ENCODE measurements at regions not wholly inside any gene's neighbourhood (a gene's known extent, or its start where the extent isn't known, plus 50 kb on each side); places are given as distances from the start of the nearest gene placed in this dataset.
"Not testable (repeated sequence)": the region's sequence is repeated elsewhere in the genome, so short reads cannot be mapped to it uniquely, and the experiment has no call there.

DNA sequence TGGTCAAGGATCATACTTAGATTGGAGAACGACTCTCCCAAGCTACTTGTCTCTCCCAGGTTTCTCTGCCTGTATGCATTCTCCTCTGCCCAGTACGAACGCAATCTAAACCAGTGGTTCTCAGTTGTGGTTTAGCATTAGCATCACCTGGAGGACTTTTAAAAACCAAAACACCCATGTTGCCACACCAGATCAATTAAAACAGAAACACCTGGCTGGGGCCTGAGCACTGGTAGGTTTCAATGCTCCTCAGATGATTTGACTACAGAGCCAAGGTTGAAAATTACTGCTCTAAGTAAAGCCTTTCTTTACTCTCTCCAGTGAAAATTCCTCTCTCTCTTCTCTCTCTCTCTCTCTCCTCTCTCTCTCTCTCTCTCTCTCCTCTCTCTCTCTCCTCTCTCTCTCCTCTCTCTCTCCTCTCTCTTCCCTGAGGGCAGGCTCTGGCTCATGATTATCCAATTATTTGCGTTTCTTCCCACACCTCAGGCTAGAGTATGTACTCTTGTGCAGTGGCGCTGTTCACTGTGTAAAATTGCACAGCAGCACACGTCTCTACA is 153.7 kb upstream of the FGF13 start:
- Mint-ChIP-seq H3K36me3 (ENCODE audit: low read depth) (no peaks in the 10 kb centered on the region), H3K9me3 (no peaks in the 10 kb centered on the region), H3K4me1 (ENCODE audit: low read depth) (no peaks in the 10 kb centered on the region), H3K4me3 (no peak overlapping the region), H3K27ac (no peak overlapping the region), H3K27me3 (peaks cover 26% of the 10 kb centered on the region)
- DNase-seq, result no peak

DNA sequence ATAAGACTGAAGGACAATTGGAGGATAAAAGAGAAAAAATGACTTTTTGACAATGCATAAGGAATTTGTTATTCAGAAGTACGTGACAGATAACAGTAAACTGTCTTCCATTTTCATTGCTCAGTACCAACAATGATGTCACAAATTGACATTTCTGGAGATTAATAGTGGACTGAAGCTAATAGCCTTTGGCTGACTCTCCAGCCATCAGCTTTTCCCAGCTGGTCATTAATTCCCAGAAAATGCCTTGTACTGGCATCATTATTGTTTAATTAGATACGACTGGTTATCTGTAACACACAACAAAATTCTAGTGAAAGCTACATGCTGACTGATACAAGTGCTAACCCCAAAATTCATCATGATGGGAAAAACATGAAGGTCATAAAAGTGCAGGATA is 147.9 kb upstream of the FGF13 start:
- Mint-ChIP-seq H3K9me3 (no peaks in the 10 kb centered on the region), H3K4me1 (ENCODE audit: low read depth) (peaks cover 9% of the 10 kb centered on the region), H3K4me3 (no peak overlapping the region), H3K27ac (no peak overlapping the region), H3K36me3 (ENCODE audit: low read depth) (no peaks in the 10 kb centered on the region), H3K27me3 (peaks cover 47% of the 10 kb centered on the region)
- DNase-seq, result no peak

DNA sequence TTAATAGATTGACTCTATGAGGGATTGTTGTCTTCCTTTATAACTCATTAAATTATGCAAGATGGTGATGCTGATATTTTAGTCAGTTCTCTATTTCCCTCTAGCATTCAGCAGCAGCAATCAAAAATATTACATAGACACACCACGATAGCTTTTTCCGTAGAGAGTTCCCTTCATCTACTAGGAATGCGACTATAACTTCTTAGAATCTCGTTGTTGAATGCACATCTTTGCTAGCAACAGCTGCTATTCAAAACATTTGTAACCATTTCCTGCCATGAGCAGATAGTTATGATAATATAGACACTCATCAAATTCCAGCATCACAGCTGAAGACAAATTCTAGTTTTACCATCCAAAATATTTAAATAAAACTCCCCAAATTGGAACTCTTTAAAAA is 147.4 kb upstream of the FGF13 start:
- no peak for DNase-seq
- H3K4me1 Mint-ChIP-seq (ENCODE audit: low read depth), result peaks cover 9% of the 10 kb centered on the region
- peaks cover 46% of the 10 kb centered on the region for H3K27me3 Mint-ChIP-seq
- H3K36me3 Mint-ChIP-seq (ENCODE audit: low read depth), result no peaks in the 10 kb centered on the region
- H3K9me3 Mint-ChIP-seq, result no peaks in the 10 kb centered on the region
- H3K27ac Mint-ChIP-seq, result no peak overlapping the region
- no peak overlapping the region for H3K4me3 Mint-ChIP-seq

DNA sequence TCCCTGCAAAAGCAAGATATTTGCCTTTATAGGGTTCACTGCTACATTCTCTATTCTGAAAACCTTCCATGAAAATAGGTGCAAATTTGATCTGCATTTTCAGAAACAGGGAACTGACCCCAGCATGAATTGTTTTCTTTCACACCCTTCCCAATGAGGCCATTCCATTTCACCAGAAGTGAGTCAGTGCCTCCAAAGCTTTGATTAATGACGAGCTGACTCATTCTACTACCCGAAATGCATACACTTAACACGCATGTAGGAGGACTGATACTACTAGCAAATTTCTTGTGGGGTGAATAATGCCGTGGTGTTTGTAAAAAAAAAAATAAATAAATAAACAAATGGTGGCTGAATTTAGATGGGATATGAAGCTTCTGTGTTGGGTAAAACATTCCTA is 146.9 kb upstream of the FGF13 start:
- Mint-ChIP-seq H3K4me1 (ENCODE audit: low read depth) (peaks cover 9% of the 10 kb centered on the region), H3K27me3 (peaks cover 43% of the 10 kb centered on the region), H3K27ac (no peak overlapping the region), H3K4me3 (no peak overlapping the region), H3K36me3 (ENCODE audit: low read depth) (no peaks in the 10 kb centered on the region), H3K9me3 (no peaks in the 10 kb centered on the region)
- no peak for DNase-seq

DNA sequence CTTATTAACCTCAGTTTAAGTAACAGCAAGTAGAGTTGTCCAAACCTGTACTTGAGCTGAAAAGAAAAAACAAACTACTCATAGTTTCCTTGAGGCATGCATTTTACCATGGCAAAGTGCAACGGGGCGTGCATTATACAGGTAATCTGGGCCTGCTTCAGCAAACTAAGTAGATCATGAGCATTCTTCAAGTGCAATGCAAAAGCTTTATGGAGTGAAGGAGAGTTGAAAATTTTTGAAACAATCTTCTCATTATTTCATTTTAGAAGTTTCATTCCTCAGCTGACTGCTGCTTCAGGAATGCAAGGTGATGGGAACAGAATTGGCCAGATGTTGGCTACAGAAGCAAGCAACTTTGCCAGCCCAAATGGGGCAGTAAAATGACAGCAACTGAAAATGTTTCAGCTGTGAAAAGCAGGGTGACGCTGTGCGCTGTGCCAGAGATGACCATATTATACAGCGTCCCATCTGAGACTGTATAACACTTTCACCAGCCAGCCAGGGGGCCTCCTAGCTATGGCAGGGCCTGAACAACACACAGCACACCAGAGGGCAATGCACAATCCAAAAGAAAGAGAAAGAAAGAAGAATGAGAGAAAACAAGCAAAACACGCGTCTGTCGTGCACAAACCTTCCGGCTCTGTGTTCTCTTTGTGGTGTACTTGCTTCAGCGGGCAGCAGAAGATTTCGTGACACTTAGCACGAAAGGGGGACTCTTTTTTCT is 145.5 kb upstream of the FGF13 start:
- Mint-ChIP-seq H3K9me3 (no peaks in the 10 kb centered on the region), H3K27me3 (peaks cover 41% of the 10 kb centered on the region), H3K36me3 (ENCODE audit: low read depth) (no peaks in the 10 kb centered on the region), H3K4me1 (ENCODE audit: low read depth) (peaks cover 9% of the 10 kb centered on the region), H3K27ac (no peak overlapping the region), H3K4me3 (no peak overlapping the region)
- DNase-seq, result no peak

DNA sequence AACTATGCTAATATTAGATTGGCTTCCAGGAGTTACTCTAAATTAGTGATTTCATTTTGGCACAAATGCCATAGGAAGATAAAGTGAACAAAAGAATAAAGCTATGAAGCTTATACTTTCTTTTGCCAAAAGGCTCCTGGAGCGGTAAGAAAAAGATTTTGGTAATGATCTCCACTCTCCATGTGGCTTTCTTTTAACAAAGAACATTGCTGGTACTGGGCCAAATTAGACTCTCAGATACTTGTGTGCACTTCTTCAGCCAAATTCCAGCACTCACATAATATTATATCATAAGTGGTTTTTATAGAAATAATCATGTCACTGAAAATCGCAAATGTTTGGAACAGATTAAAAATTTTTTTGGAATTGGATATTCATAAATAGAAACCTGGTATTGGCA is 142.4 kb upstream of the FGF13 start:
- Mint-ChIP-seq H3K4me1 (ENCODE audit: low read depth) (peaks cover 9% of the 10 kb centered on the region), H3K36me3 (ENCODE audit: low read depth) (no peaks in the 10 kb centered on the region), H3K27ac (no peak overlapping the region), H3K27me3 (peaks cover 44% of the 10 kb centered on the region), H3K9me3 (no peaks in the 10 kb centered on the region), H3K4me3 (no peak overlapping the region)
- DNase-seq, result no peak

DNA sequence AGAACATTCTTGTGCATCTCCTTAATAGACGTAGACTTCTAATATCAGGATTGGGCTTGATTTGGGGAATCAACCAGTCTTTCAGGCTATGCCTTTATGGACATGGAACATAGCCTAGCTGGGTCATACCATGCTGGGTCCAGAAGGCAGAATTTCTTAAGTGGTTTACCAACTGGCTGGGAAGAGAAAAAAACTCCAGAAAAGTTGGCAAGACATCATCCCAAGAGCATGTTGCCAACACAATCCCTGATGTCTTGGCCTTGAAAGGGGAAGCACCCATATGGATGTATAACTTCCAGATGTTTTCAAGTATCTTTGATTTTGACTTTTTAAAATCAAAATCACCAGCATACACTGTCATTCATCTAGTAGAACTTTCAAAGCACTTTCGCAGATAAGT is 138.0 kb upstream of the FGF13 start:
- H3K27me3 Mint-ChIP-seq, result peaks cover 37% of the 10 kb centered on the region
- DNase-seq, result no peak
- H3K9me3 Mint-ChIP-seq, result no peaks in the 10 kb centered on the region
- H3K27ac Mint-ChIP-seq, result no peak overlapping the region
- no peak overlapping the region for H3K4me3 Mint-ChIP-seq
- H3K36me3 Mint-ChIP-seq (ENCODE audit: low read depth), result no peaks in the 10 kb centered on the region
- no peaks in the 10 kb centered on the region for H3K4me1 Mint-ChIP-seq (ENCODE audit: low read depth)

DNA sequence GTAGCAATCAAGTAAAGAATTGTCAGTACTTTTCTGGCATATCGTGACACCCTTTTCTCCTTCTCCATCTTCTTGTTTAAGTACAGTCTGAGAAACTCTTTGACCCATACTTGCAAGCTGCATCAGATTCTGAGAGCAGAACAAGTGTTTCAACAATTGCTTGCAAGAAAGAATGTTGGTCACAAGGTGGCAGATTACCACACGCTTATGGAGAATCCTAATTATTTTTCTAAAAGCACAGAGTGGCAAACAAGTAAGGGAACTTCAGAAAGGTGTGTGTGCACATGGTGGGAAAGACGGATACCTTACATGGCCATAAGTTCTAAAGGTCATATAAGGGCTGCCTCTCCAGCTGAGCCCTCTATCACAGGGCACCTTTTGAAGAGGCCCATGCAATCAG is 136.4 kb upstream of the FGF13 start:
- no peak for DNase-seq
- H3K27me3 Mint-ChIP-seq, result peaks cover 45% of the 10 kb centered on the region
- no peak overlapping the region for H3K27ac Mint-ChIP-seq
- no peak overlapping the region for H3K4me3 Mint-ChIP-seq
- H3K36me3 Mint-ChIP-seq (ENCODE audit: low read depth), result no peaks in the 10 kb centered on the region
- H3K9me3 Mint-ChIP-seq, result no peaks in the 10 kb centered on the region
- no peaks in the 10 kb centered on the region for H3K4me1 Mint-ChIP-seq (ENCODE audit: low read depth)

DNA sequence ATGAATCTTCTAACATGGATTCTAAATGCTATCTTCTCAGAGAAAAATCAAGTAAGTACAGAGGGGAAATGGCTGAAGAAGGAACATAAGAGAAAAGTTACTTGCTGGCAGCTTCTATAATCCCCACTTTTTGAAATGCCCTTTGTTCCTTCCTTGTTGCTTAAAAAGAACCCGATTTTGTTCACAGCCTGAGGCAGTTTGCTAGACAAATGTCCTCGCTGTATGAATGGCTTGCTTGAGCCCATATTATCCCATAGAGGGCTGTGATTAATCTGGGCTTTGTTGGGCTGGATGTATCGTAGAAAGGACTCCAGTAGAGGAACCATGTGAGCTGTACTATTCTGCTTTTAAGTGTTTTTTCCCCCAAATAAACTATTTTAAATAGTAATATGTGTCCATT is 134.3 kb upstream of the FGF13 start:
- DNase-seq, result no peak

DNA sequence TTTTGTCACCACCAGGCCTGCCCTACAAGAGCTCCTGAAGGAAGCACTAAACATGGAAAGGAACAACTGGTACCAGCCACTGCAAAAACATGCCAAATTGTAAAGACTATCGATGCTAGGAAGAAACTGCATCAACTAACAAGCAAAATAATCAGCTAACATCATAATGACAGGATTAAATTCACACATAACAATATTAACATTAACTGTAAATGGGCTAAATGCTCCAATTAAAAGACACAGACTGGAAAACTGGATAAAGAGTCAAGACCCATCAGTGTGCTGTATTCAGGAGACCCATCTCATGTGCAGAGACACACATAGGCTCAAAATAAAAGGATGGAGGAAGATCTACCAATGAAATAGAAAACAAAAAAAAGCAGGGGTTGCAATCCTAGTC is 95.9 kb upstream of the FGF13 start:
- H3K9me3 Mint-ChIP-seq; DNase-seq; H3K27ac Mint-ChIP-seq; H3K4me1 Mint-ChIP-seq (ENCODE audit: low read depth); H3K36me3 Mint-ChIP-seq (ENCODE audit: low read depth); H3K4me3 Mint-ChIP-seq: not testable (repeated sequence)
- H3K27me3 Mint-ChIP-seq, result peaks cover 39% of the 10 kb centered on the region

More for the DNA sequence above, 134.3 kb upstream of the FGF13 start:
- Mint-ChIP-seq H3K36me3 (ENCODE audit: low read depth) (no peaks in the 10 kb centered on the region), H3K27me3 (peaks cover 41% of the 10 kb centered on the region), H3K4me1 (ENCODE audit: low read depth) (no peaks in the 10 kb centered on the region), H3K27ac (no peak overlapping the region), H3K9me3 (no peaks in the 10 kb centered on the region), H3K4me3 (no peak overlapping the region)

DNA sequence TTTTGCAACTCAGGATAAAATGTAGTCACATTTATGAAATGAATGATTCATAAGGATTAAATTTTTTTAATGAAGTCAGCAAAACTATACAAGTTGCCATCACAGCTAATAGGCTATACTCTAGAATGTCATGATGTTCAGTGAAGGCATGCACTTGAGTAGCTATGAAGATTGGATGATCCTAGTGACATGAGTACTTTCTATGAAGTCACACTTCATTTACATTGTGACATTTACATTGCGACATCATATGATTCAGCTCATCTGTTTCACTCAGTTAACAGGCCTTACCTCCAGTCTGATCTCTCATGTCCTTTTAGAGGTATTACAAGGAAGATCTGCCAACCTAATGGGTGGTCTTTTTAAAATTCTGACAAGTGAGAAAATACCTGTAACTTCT is 82.7 kb upstream of the FGF13 start:
- no peak for DNase-seq

DNA sequence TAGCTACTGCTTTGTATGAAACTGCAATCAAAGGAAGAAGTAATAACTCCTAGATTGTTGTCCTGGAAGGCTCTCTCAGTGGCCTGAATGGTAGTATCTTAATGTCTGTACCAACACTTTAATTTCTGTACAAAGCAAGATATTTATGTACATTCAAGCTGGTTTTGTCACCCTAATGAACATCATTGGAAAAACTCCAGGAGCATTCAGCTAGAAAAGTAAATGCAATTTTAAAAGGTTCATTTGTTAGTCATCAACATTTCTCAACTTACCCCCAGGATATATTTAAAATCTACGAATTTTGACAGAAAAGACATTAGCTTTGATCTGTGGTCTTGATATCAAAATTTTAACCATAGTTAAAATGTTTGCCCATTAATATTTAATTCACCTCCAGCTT is 80.0 kb upstream of the FGF13 start:
- Mint-ChIP-seq H3K27ac (no peak overlapping the region), H3K27me3 (peaks cover 12% of the 10 kb centered on the region), H3K36me3 (ENCODE audit: low read depth) (no peaks in the 10 kb centered on the region), H3K4me1 (ENCODE audit: low read depth) (no peaks in the 10 kb centered on the region), H3K9me3 (no peaks in the 10 kb centered on the region), H3K4me3 (no peak overlapping the region)
- no peak for DNase-seq

More for the DNA sequence above, 82.7 kb upstream of the FGF13 start:
- Mint-ChIP-seq H3K9me3 (no peaks in the 10 kb centered on the region), H3K27ac (no peak overlapping the region), H3K4me3 (no peak overlapping the region), H3K36me3 (ENCODE audit: low read depth) (no peaks in the 10 kb centered on the region), H3K4me1 (ENCODE audit: low read depth) (no peaks in the 10 kb centered on the region), H3K27me3 (peaks cover 8% of the 10 kb centered on the region)

DNA sequence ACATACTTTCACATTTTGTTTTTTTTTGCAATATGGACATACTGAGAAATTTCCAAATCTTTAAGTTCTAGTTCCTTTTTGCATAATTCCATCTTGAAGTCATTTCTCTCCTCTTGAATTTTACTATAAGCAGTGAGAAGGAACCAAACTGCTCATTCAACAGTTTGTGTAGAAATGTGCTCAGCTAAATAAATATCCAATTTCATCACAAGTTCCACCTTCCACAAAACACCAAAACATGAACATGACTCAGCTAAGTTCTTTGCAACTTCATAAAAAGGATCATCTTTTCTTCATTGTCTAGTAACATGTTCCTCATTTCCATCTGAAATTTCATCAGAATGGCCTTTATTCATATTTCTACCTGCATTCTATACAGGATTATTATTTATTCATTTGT is 77.3 kb upstream of the FGF13 start:
- H3K27me3 Mint-ChIP-seq, result peaks cover 10% of the 10 kb centered on the region
- no peak overlapping the region for H3K4me3 Mint-ChIP-seq
- no peaks in the 10 kb centered on the region for H3K4me1 Mint-ChIP-seq (ENCODE audit: low read depth)
- H3K36me3 Mint-ChIP-seq (ENCODE audit: low read depth), result no peaks in the 10 kb centered on the region
- no peak for DNase-seq
- peaks cover 3% of the 10 kb centered on the region for H3K9me3 Mint-ChIP-seq
- no peak overlapping the region for H3K27ac Mint-ChIP-seq

DNA sequence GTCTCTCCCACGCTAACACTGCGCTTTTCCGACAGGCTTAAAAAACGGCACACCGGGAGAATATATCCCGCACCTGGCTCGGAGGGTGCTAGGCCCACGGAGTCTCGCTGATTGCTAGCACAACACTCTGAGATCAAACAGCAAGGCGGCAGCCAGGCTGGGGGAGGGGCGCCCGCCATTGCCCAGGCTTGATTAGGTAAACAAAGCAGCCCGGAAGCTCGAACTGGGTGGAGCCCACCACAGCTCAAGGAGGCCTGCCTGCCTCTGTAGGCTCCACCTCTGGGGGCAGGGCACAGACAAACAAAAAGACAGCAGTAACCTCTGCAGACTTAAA is 67.0 kb upstream of the FGF13 start:
- H3K4me3 Mint-ChIP-seq; H3K9me3 Mint-ChIP-seq; H3K4me1 Mint-ChIP-seq (ENCODE audit: low read depth); DNase-seq; H3K27ac Mint-ChIP-seq; H3K36me3 Mint-ChIP-seq (ENCODE audit: low read depth): not testable (repeated sequence)
- peaks cover 18% of the 10 kb centered on the region for H3K27me3 Mint-ChIP-seq

DNA sequence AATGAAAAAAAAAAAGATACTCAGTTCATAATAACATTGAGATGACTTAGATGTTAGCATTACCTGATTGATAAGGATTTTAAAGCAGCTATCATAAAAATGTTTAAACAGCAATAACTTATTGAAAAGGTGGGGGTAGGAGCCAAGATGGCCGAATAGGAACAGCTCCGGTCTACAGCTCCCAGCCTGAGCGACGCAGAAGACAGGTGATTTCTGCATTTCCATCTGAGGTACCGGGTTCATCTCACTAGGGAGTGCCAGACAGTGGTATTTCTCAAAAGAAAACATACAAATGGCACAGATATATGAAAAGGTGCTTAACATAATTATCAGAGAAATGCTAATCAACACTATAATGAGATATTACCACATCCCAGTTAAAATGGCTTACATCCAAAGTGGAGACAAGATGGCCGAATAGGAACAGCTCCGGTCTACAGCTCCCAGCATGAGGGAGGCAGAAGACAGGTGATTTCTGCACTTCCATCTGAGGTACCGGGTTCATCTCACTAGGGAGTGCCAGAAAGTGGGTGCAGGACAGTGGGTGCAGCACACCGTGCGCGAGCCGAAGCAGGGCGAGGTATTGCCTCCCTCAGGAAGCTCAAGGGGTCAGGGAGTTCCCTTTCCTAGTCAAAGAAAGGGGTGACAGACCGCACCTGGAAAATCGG is 66.5 kb upstream of the FGF13 start:
- not testable (repeated sequence) for H3K4me1 Mint-ChIP-seq (ENCODE audit: low read depth); H3K27ac Mint-ChIP-seq; H3K9me3 Mint-ChIP-seq; H3K4me3 Mint-ChIP-seq; H3K36me3 Mint-ChIP-seq (ENCODE audit: low read depth); DNase-seq
- peaks cover 18% of the 10 kb centered on the region for H3K27me3 Mint-ChIP-seq
